ENCODE measurements at regions not wholly inside any gene's neighbourhood (a gene's known extent, or its start where the extent isn't known, plus 50 kb on each side); places are given as distances from the start of the nearest gene placed in this dataset.
"Not testable (repeated sequence)": the region's sequence is repeated elsewhere in the genome, so short reads cannot be mapped to it uniquely, and the experiment has no call there.

- no peak for DNase-seq
These were observed 152.3 kb upstream of the TBX18 start for GRCh38 chr6:84916704-84917103.

- DNase-seq, result no peak
These were observed 148.3 kb upstream of the TBX18 start for GRCh38 chr6:84912472-84913322.

DNA sequence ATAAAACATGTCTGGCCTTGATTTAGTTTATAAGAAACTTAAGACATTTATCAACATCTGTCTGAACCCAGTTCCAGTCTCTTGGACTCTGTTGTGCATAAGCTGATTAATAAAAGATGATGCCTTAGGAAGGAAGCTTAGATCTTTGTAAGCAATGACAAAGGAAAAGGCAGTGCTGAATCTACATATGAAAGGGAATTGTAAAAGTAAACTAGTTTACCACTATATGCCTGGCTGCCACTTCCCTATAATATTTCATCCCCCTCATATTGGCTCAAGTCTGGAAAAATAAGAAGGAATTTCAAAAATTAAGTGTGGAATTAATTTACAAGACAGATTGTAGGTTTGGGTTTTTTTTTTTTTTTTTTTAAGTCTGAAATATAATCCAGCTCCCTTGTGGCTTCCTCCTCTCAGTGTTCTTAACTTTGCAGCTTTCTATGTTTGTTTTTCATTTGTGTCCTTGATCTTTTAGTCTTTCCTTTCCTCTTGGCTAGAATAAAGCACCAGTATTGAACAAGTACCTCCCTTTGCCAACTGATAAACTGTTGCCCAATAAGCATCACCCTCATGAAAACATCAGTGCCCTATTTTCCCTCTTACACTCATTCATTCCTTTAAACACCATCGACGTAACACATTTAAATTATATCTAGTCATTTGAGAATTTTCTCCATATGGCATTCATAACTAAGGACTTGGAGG lies 146.7 kb upstream of the TBX18 start:
- no peak for DNase-seq

- no peak for DNase-seq
These were observed 144.0 kb upstream of the TBX18 start for GRCh38 chr6:84908304-84908904.

GRCh38 chr6:84906514-84906913 lies 142.1 kb upstream of the TBX18 start:
- no peak for DNase-seq

GRCh38 chr6:84905823-84906222 lies 141.4 kb upstream of the TBX18 start:
- DNase-seq, result no peak

DNA sequence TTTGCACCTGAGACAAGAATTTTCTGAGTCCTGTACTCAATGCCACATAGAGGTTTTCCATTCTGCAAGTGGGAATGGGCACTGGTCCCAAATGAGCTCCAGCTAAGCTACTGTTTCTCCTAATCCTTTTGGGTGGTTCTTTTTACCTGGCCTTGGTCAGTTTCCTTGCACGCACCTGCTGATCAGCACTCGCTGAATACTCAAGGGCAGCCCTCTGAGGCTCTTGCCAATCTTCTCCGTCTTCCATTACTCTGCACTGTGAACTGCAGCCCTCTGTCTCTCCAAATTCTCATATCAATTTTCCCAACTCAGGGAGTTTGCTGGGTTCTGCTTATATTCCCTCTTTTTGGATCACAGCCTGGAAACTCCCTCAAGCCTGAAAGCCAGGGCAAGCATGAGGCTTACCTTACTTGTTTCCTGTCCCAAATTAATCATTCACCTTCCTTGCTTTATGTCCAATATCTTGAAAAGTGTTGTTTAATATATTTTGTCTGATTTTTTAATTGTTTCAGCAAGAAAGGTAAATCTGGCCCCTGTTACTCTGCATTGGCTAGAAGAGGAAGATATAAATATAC lies 138.0 kb upstream of the TBX18 start:
- DNase-seq, result no peak

- DNase-seq, result no peak
These were observed 133.7 kb upstream of the TBX18 start for GRCh38 chr6:84897988-84898594.

GRCh38 chr6:84897011-84897410 lies 132.6 kb upstream of the TBX18 start:
- no peak for DNase-seq

- DNase-seq, result no peak
These were observed 128.3 kb upstream of the TBX18 start for GRCh38 chr6:84892671-84893070.

GRCh38 chr6:84882768-84883766 lies 118.7 kb upstream of the TBX18 start:
- DNase-seq, result no peak

GRCh38 chr6:84879385-84879784 lies 115.0 kb upstream of the TBX18 start:
- DNase-seq, result not testable (repeated sequence)

DNA sequence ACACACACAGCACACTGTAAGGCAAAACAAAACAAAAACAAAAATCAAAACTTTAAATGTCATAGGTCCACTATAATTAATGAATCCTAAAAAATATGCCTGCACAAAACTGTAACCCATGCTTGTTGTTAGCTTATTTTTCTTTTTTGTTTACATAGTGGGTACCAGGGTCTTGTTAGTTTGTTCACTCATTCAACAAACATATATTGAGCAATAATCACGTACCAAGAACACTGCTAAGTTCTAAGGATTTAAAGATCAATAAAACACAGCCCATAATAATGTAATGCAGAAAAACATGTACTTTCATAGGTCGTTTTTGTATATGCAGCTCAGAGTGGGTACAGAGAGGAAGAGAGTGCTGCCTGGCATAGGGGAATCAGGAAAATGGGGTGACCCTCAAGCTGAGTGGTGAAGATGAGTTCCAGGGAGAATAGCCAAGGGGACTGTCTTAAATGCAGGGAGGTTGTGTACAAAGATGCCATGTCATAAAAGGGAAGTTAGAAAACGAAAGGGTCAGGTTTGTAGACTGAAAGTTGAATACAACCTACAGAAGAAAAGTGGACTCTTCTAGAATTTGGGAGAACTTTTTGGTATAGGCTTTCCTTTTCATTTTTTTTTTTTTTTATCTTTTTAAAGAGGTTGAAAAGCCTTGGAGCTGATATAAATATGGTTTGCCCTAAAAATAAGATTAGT lies 113.3 kb upstream of the TBX18 start:
- no peak for DNase-seq

GRCh38 chr6:84876723-84877514 lies 112.5 kb upstream of the TBX18 start:
- DNase-seq, result no peak

GRCh38 chr6:84872996-84873723 lies 108.8 kb upstream of the TBX18 start:
- no peak for DNase-seq

DNA sequence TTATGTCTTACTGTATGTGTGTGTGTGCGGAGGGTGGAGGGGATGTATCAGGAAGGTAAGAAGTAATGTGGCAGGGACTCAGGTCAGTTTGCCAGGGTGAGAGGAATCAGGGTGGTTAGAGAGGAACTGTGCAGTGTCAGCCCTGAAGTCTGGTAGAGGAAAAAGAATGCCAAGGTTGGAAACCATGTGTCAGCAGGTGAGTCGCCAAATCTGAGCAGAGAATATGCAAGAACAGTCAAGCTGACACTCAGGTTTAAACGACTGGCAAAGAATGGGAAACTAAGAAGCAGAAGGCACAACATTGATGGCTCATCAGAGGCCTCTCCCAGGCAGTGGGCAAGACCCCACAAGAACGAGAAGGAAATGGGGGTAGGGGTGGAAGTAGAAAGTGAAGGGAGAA lies 107.5 kb upstream of the TBX18 start:
- peak in 1 of 3 experiments; percentile 15 for DNase-seq

DNA sequence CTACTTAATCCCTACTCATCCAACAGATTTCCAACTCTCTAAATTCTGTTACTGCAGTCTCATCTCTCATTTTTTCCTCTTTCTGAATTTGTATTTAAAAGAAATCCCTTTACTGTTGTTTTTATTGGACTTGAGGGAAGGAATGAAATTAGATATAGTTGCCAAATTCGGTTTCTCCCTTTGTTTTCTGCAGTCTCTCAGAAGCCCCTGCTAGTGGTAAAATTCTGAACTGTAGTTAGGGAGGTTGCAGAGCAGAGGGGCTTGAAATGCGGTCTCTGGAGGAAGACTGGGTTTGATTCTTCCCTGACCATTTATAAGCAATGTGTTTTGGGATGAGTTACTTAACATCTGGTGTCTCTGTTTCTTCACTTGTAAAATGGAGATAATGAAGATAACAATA lies 106.3 kb upstream of the TBX18 start:
- DNase-seq, result no peak

GRCh38 chr6:84868149-84868548 lies 103.8 kb upstream of the TBX18 start:
- no peak for DNase-seq

DNA sequence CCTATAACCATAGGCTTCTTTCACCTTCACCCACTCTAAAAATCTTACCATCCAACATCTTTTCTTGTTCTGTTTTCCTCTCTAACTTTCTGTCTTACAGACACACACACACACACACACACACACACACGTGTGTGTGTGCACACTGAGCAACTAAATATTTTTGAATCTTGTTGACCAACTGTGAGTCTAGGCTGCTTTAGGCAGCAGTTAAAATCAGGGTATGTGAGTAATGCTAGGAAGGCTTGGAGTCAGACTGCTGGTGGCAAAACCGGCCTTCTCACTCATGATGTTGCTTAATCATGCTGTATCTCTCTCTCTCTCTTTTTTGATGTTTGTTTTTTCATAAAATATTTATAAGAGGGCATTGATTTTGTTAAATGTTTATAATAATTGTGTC lies 103.1 kb upstream of the TBX18 start:
- DNase-seq, result no peak

DNA sequence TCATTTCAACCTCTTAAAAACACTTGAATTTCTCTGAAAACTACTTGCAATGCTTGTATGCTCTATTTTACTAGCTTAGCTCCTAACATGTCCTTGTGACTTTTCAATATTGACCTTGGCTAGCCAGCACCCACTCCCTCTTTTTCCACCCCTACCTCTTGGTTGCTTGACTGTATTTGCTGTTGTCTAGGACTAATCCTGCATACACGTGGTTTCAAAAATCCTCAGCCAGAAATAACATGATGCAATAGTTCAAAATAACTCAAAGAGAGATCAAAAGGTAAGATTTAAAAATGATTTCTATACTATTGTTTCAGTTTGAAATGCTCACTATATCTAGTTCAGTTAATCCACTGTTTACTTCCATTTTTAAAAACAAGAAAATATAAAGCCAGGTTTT lies 102.3 kb upstream of the TBX18 start:
- no peak for DNase-seq
